GM12878 (cell line): ENCODE measurements at regions not wholly inside any gene's neighbourhood (a gene's known extent, or its start where the extent isn't known, plus 50 kb on each side); places are given as distances from the start of the nearest gene placed in this dataset.

Source experiments
- BHLHE40 ChIP-seq, 2 experiments: fragments of 450-650 bp in 1 of 2; IDR thresholded peaks; 2 replicates each; pipeline ENCODE4 v1.6.1; 2011 to 2017; ENCODE audit warnings: low read depth in 2 of 2, borderline replicate concordance in 1 of 2, improper control_type of control experiment in 1 of 2, low read length in 1 of 2, mild to moderate bottlenecking in 1 of 2
- BMI1 ChIP-seq: fragments of 450-650 bp; IDR thresholded peaks from 2 replicates; pipeline ENCODE4 v1.6.1; 2016; ENCODE audit warnings: mild to moderate bottlenecking, moderate library complexity, borderline replicate concordance
- FOXM1 ChIP-seq: IDR thresholded peaks from 2 replicates; pipeline ENCODE4 v1.6.1; 2012; ENCODE audit warnings: low read depth, mild to moderate bottlenecking, inconsistent platforms, low read length, moderate library complexity
- ZNF207 ChIP-seq: fragments of 450-650 bp; IDR thresholded peaks from 2 replicates; pipeline ENCODE4 v1.6.1; 2014; ENCODE audit warnings: antibody characterized with exemption, mild to moderate bottlenecking, borderline replicate concordance

GRCh38 chr2:105449076-105449475 lies 50.2 kb upstream of the FHL2 start (continued):
- TF ChIP-seq BHLHE40 (IDR thresholded peaks at IDR 0.05; ENCODE audit: borderline replicate concordance in 1 of 2, low read depth in 2 of 2, low read length in 1 of 2) (no peak), FOXM1 (no peak), BMI1 (no peak), ZNF207 (no peak)
